Activated T-helper 2 cell treated with anti-CD3 and anti-CD28 coated beads, Interferon-gamma antibody, Interleukin-2, Interleukin-4, amounts not matched to agents 10 μg/mL and 5 μg/mL and 100 μg/mL, durations not matched to agents 14 hours and 24 hours and 36 hours (primary cell): ENCODE measurements at regions not wholly inside any gene's neighbourhood (a gene's known extent, or its start where the extent isn't known, plus 50 kb on each side); places are given as distances from the start of the nearest gene placed in this dataset.

Source experiments
- DNase-seq: peaks from one replicate; pipeline ENCODE4 v3.0.0; 2021; ENCODE audit warnings: low spot score
- H3K27ac Mint-ChIP-seq: one replicate; pipeline ENCODE4 v1.8.0; 2021; ENCODE audit warnings: mixed read lengths
- H3K27me3 Mint-ChIP-seq: one replicate; pipeline ENCODE4 v1.8.0; 2021; ENCODE audit warnings: low read depth, mixed read lengths
- H3K36me3 Mint-ChIP-seq: one replicate; pipeline ENCODE4 v1.8.0; 2021; ENCODE audit warnings: low read depth, mixed read lengths
- H3K4me1 Mint-ChIP-seq: one replicate; pipeline ENCODE4 v1.8.0; 2021; ENCODE audit warnings: low read depth, mixed read lengths
- H3K4me3 Mint-ChIP-seq: one replicate; pipeline ENCODE4 v1.8.0; 2021; ENCODE audit warnings: low read depth, mild to moderate bottlenecking, moderate library complexity, mixed read lengths
- H3K9me3 Mint-ChIP-seq: one replicate; pipeline ENCODE4 v1.8.0; 2021; ENCODE audit warnings: mixed read lengths
- intact Hi-C: fragments of 100-400 bp; cut with micrococcal nuclease; formaldehyde crosslinking; loops from one replicate; pipeline ENCODE4 v1.15.1; 2023

GRCh38 chr2:133652398-133652797 is 84.1 kb upstream of the NCKAP5 start:
- intact Hi-C loops, result no loop called here
- Mint-ChIP-seq H3K4me1 (no peaks in the 10 kb centered on the region), H3K9me3 (no peaks in the 10 kb centered on the region), H3K27me3 (no peaks in the 10 kb centered on the region), H3K4me3 (no peak overlapping the region), H3K36me3 (no peaks in the 10 kb centered on the region), H3K27ac (no peak overlapping the region)
- no peak for DNase-seq

GRCh38 chr2:133653056-133653455 is 84.8 kb upstream of the NCKAP5 start:
- Mint-ChIP-seq H3K36me3 (no peaks in the 10 kb centered on the region), H3K9me3 (no peaks in the 10 kb centered on the region), H3K4me1 (no peaks in the 10 kb centered on the region), H3K27ac (no peak overlapping the region), H3K27me3 (no peaks in the 10 kb centered on the region), H3K4me3 (no peak overlapping the region)
- no peak for DNase-seq
- intact Hi-C loops, result no loop called here

DNA sequence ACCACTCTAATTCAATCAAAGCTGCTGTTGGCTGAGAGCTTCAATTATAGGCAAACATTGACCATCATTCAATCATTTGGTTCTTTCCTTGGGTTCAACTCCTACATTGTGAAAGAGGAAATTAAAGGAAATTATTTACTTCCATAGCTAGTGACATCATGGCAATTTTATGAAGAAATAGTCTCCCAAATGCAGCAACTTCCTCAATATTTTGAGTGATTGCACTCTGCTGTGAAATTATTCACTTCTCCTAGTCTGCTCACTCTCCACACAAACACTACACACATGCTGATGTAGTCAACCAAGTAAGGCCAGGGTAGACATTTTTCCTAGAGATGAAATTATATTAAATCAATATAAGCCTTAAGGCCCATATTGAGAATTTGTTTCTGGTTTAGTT is 86.7 kb upstream of the NCKAP5 start:
- H3K4me1 Mint-ChIP-seq, result no peaks in the 10 kb centered on the region
- intact Hi-C loops, result no loop called here
- H3K36me3 Mint-ChIP-seq, result no peaks in the 10 kb centered on the region
- DNase-seq, result no peak
- H3K27me3 Mint-ChIP-seq, result no peaks in the 10 kb centered on the region
- no peak overlapping the region for H3K4me3 Mint-ChIP-seq
- no peak overlapping the region for H3K27ac Mint-ChIP-seq
- H3K9me3 Mint-ChIP-seq, result no peaks in the 10 kb centered on the region

GRCh38 chr2:133655610-133656009 is 87.3 kb upstream of the NCKAP5 start:
- no peaks in the 10 kb centered on the region for H3K4me1 Mint-ChIP-seq
- H3K9me3 Mint-ChIP-seq, result no peaks in the 10 kb centered on the region
- intact Hi-C loops, result no loop called here
- no peaks in the 10 kb centered on the region for H3K27me3 Mint-ChIP-seq
- H3K27ac Mint-ChIP-seq, result no peak overlapping the region
- H3K4me3 Mint-ChIP-seq, result no peak overlapping the region
- no peak for DNase-seq
- no peaks in the 10 kb centered on the region for H3K36me3 Mint-ChIP-seq

GRCh38 chr2:133657591-133657990 is 89.3 kb upstream of the NCKAP5 start:
- DNase-seq, result no peak
- Mint-ChIP-seq H3K27me3 (no peaks in the 10 kb centered on the region), H3K27ac (no peak overlapping the region), H3K4me3 (no peak overlapping the region), H3K9me3 (no peaks in the 10 kb centered on the region), H3K36me3 (no peaks in the 10 kb centered on the region), H3K4me1 (no peaks in the 10 kb centered on the region)
- intact Hi-C loops, result no loop called here

- H3K27me3 Mint-ChIP-seq, result no peaks in the 10 kb centered on the region
- no peaks in the 10 kb centered on the region for H3K9me3 Mint-ChIP-seq
- H3K4me1 Mint-ChIP-seq, result no peaks in the 10 kb centered on the region
- DNase-seq, result no peak
- intact Hi-C loops, result no loop called here
- no peaks in the 10 kb centered on the region for H3K36me3 Mint-ChIP-seq
- no peak overlapping the region for H3K27ac Mint-ChIP-seq
- no peak overlapping the region for H3K4me3 Mint-ChIP-seq
Observed at GRCh38 chr2:133658020-133658903, 90.0 kb upstream of the NCKAP5 start.

GRCh38 chr2:133660510-133660909 is 92.2 kb upstream of the NCKAP5 start:
- Mint-ChIP-seq H3K27me3 (no peaks in the 10 kb centered on the region), H3K4me3 (no peak overlapping the region), H3K27ac (no peak overlapping the region), H3K4me1 (no peaks in the 10 kb centered on the region), H3K36me3 (no peaks in the 10 kb centered on the region), H3K9me3 (no peaks in the 10 kb centered on the region)
- no peak for DNase-seq
- intact Hi-C loops, result no loop called here

GRCh38 chr2:133661392-133661791 is 93.1 kb upstream of the NCKAP5 start:
- H3K4me1 Mint-ChIP-seq, result no peaks in the 10 kb centered on the region
- no peak overlapping the region for H3K27ac Mint-ChIP-seq
- H3K9me3 Mint-ChIP-seq, result no peaks in the 10 kb centered on the region
- DNase-seq, result no peak
- intact Hi-C loops, result no loop called here
- H3K36me3 Mint-ChIP-seq, result no peaks in the 10 kb centered on the region
- no peaks in the 10 kb centered on the region for H3K27me3 Mint-ChIP-seq
- H3K4me3 Mint-ChIP-seq, result no peak overlapping the region

GRCh38 chr2:133666621-133667020 is 98.4 kb upstream of the NCKAP5 start:
- H3K9me3 Mint-ChIP-seq, result peaks cover 4% of the 10 kb centered on the region
- DNase-seq, result no peak
- H3K4me3 Mint-ChIP-seq, result no peak overlapping the region
- H3K27ac Mint-ChIP-seq, result no peak overlapping the region
- no peaks in the 10 kb centered on the region for H3K4me1 Mint-ChIP-seq
- H3K27me3 Mint-ChIP-seq, result no peaks in the 10 kb centered on the region
- intact Hi-C loops, result no loop called here
- no peaks in the 10 kb centered on the region for H3K36me3 Mint-ChIP-seq

- Mint-ChIP-seq H3K27ac (no peak overlapping the region), H3K27me3 (no peaks in the 10 kb centered on the region), H3K4me3 (no peak overlapping the region), H3K36me3 (no peaks in the 10 kb centered on the region), H3K9me3 (peaks cover 4% of the 10 kb centered on the region), H3K4me1 (no peaks in the 10 kb centered on the region)
- no peak for DNase-seq
- intact Hi-C loops, result no loop called here
Observed at GRCh38 chr2:133667085-133667484, 98.8 kb upstream of the NCKAP5 start.

DNA sequence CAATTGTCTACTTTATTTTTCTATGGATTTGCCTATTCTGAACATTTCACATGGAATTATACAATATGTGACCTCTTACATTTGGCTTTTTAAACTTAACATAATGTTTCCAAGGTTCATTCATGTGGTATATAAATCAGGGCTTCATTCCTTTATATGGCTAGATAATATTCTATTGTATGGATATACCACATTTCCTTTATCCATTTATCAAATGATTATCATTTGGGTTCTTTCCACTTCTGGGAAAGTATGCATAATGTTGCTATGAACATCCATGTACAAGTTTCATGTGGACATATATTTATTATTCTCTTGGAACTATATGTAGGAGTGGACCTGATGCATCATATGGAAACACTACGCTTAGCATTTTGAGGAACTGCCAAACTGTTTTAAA is 99.7 kb upstream of the NCKAP5 start:
- intact Hi-C loops, result no loop called here
- H3K36me3 Mint-ChIP-seq, result no peaks in the 10 kb centered on the region
- H3K9me3 Mint-ChIP-seq, result peaks cover 4% of the 10 kb centered on the region
- no peaks in the 10 kb centered on the region for H3K27me3 Mint-ChIP-seq
- no peak overlapping the region for H3K27ac Mint-ChIP-seq
- H3K4me3 Mint-ChIP-seq, result no peak overlapping the region
- no peaks in the 10 kb centered on the region for H3K4me1 Mint-ChIP-seq
- DNase-seq, result no peak

DNA sequence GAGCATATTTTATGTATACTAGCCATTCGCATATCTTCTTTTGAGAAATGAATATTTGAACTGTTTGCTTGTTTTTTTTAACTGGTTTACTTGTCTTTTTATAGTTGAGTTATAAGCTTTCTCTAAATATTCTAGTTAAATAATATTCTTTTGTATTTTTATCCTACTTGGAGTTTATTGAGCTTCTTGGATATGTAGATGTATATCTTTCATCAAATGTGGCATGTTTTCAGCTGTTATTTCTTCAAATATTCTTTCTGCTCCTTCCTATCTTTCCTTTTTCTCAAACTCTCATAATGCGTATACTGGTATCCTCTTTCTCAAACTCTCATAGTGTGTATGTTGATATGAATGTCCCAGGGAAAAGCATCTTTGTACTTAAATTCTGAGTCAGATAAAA is 100.3 kb upstream of the NCKAP5 start:
- intact Hi-C loops, result no loop called here
- H3K4me1 Mint-ChIP-seq, result no peaks in the 10 kb centered on the region
- H3K27ac Mint-ChIP-seq, result no peak overlapping the region
- no peak overlapping the region for H3K4me3 Mint-ChIP-seq
- no peaks in the 10 kb centered on the region for H3K36me3 Mint-ChIP-seq
- no peak for DNase-seq
- peaks cover 4% of the 10 kb centered on the region for H3K9me3 Mint-ChIP-seq
- no peaks in the 10 kb centered on the region for H3K27me3 Mint-ChIP-seq

DNA sequence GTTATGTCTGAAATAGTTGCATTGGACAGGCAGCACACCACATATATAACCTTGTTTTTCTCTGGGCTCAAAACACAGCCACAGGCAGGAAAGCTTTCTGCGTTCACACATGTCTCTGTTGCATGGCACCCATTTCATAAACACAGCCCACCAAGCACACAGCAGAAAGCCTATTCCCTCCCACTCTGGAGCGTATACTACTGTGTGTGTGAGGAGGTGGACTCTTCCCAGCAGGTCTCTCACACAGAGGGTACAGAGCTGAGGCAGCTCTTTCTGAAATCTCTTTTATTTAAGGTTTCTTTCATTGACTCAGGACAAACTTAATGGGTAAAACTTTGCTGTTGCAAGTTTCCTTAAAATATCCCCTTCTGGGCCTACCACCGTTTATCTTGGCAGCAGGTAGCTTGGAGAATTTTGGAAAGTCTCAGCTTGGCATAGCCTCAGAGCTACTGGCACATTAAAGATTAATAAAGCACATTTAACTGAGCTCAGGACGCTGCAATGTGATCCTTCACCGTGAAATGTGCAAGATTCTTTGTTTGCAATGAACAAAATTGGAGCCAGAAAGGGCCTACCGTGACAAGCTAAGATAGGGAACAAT is 105.1 kb upstream of the NCKAP5 start:
- intact Hi-C loops, result no loop called here
- H3K36me3 Mint-ChIP-seq, result no peaks in the 10 kb centered on the region

More for the DNA sequence above, 105.1 kb upstream of the NCKAP5 start:
- no peak overlapping the region for H3K27ac Mint-ChIP-seq
- H3K9me3 Mint-ChIP-seq, result peaks cover 4% of the 10 kb centered on the region
- H3K4me1 Mint-ChIP-seq, result no peaks in the 10 kb centered on the region
- no peak overlapping the region for H3K4me3 Mint-ChIP-seq
- peaks cover 5% of the 10 kb centered on the region for H3K27me3 Mint-ChIP-seq
- DNase-seq, result no peak
